Hypothalamus (tissue), 51 donors: ENCODE measurements at regions not wholly inside any gene's neighbourhood (a gene's known extent, or its start where the extent isn't known, plus 50 kb on each side); places are given as distances from the start of the nearest gene placed in this dataset.
"Not testable (repeated sequence)": the region's sequence is repeated elsewhere in the genome, so short reads cannot be mapped to it uniquely, and the experiment has no call there.

Source experiments
- DNase-seq, 51 donors: peaks; one replicate each; lab custom pipeline; 2025; lab: John Stamatoyannopoulos, UW

GRCh38 chr2:226118471-226119429 is 680.9 kb downstream of the IRS1 start:
- peak in 5 of 51 donors; percentile 1 to 6 (median 2) for DNase-seq

GRCh38 chr2:226117510-226118065 is 682.0 kb downstream of the IRS1 start:
- no peak for DNase-seq

- no peak for DNase-seq
Observed at GRCh38 chr2:226116346-226116745, 683.3 kb downstream of the IRS1 start.

GRCh38 chr2:226115832-226116200 is 683.8 kb downstream of the IRS1 start:
- DNase-seq, result no peak

GRCh38 chr2:226115102-226115831 is 684.4 kb downstream of the IRS1 start:
- DNase-seq, result peak in 1 of 51 donors; percentile 32

- DNase-seq, result no peak
Observed at GRCh38 chr2:226114436-226114835, 685.2 kb downstream of the IRS1 start.

- no peak for DNase-seq
Observed at GRCh38 chr2:226098861-226099745, 699.6 kb downstream of the NYAP2 start.

- DNase-seq, result no peak
Observed at GRCh38 chr2:226095058-226095457, 695.5 kb downstream of the NYAP2 start.

- DNase-seq, result no peak
Observed at GRCh38 chr2:226093364-226093763, 693.9 kb downstream of the NYAP2 start.

- DNase-seq, result no peak
Observed at GRCh38 chr2:226088366-226088674, 688.8 kb downstream of the NYAP2 start.

- DNase-seq, result no peak
Observed at GRCh38 chr2:226087505-226088365, 688.2 kb downstream of the NYAP2 start.

- DNase-seq, result no peak
Observed at GRCh38 chr2:226087051-226087450, 687.5 kb downstream of the NYAP2 start.

- no peak for DNase-seq
Observed at GRCh38 chr2:226086190-226086589, 686.7 kb downstream of the NYAP2 start.

GRCh38 chr2:226085425-226085824 is 685.9 kb downstream of the NYAP2 start:
- not testable (repeated sequence) for DNase-seq

- DNase-seq, result no peak
Observed at GRCh38 chr2:226080334-226080733, 680.8 kb downstream of the NYAP2 start.

- no peak for DNase-seq
Observed at GRCh38 chr2:226079671-226080181, 680.2 kb downstream of the NYAP2 start.

GRCh38 chr2:226079196-226079595 is 679.7 kb downstream of the NYAP2 start:
- DNase-seq, result no peak

GRCh38 chr2:226078666-226079065 is 679.2 kb downstream of the NYAP2 start:
- DNase-seq, result no peak

- DNase-seq, result no peak
Observed at GRCh38 chr2:226077841-226078240, 678.3 kb downstream of the NYAP2 start.
